Muscle of leg (tissue), 3 donors: ENCODE measurements at regions not wholly inside any gene's neighbourhood (a gene's known extent, or its start where the extent isn't known, plus 50 kb on each side); places are given as distances from the start of the nearest gene placed in this dataset.

ENCODE experiments used
- DNase-seq: peaks from one replicate; pipeline ENCODE4 v3.0.0; 2013
- H3K27ac ChIP-seq: one replicate; pipeline ENCODE4 v1.5.1; 2013; ENCODE audit warnings: mild to moderate bottlenecking, low read length, control low read depth
- H3K27me3 ChIP-seq: one replicate; pipeline ENCODE4 v1.6.1; 2013; ENCODE audit warnings: low read length; ENCODE audit not compliant: control insufficient read depth, insufficient read depth
- H3K36me3 ChIP-seq: one replicate; pipeline ENCODE4 v1.6.1; 2013; ENCODE audit warnings: low read length; ENCODE audit not compliant: control insufficient read depth, insufficient read depth
- H3K4me1 ChIP-seq: one replicate; pipeline ENCODE4 v1.6.1; 2013; ENCODE audit warnings: low read length; ENCODE audit not compliant: control insufficient read depth, insufficient read depth
- H3K4me3 ChIP-seq: one replicate; pipeline ENCODE4 v1.5.1; 2013; ENCODE audit warnings: low read length, control low read depth
- H3K9me3 ChIP-seq: replicated peaks from 2 replicates; pipeline ENCODE4 v1.6.1; 2013; ENCODE audit warnings: low read depth, low read length; ENCODE audit not compliant: control insufficient read depth
- WGBS: methylation state at CpG from one replicate; pipeline ENCODE4 v1.1.5; 2013; ENCODE audit warnings: missing lambda C conversion rate; ENCODE audit not compliant: insufficient coverage; 5-methylcytosine and 5-hydroxymethylcytosine counted together

- peak; percentile 91 for DNase-seq
- H3K27ac ChIP-seq, result peak overlapping the region; percentile 2
- WGBS, result 36% methylated on average over 4 of the region's 5 CpGs
- H3K27me3 ChIP-seq, result no peaks in the 10 kb centered on the region
- peaks cover 3% of the 10 kb centered on the region for H3K4me1 ChIP-seq
- H3K36me3 ChIP-seq, result no peaks in the 10 kb centered on the region
- no peaks in the 10 kb centered on the region for H3K9me3 ChIP-seq
- H3K4me3 ChIP-seq, result no peak overlapping the region
Observed at GRCh38 chr12:58575256-58575655, 345.0 kb downstream of the LRIG3 start.

- no peak overlapping the region for H3K4me3 ChIP-seq
- DNase-seq, result peak; percentile 58
- H3K9me3 ChIP-seq, result no peaks in the 10 kb centered on the region
- H3K27me3 ChIP-seq, result no peaks in the 10 kb centered on the region
- no peaks in the 10 kb centered on the region for H3K36me3 ChIP-seq
- no peak overlapping the region for H3K27ac ChIP-seq
- peaks cover 3% of the 10 kb centered on the region for H3K4me1 ChIP-seq
- no CpG with 5 or more reads among the region's 5 CpGs for WGBS
Observed at GRCh38 chr12:58576081-58576480, 344.2 kb downstream of the LRIG3 start.

- Histone ChIP-seq H3K27ac (no peak overlapping the region), H3K27me3 (no peaks in the 10 kb centered on the region), H3K9me3 (no peaks in the 10 kb centered on the region), H3K36me3 (no peaks in the 10 kb centered on the region), H3K4me3 (no peak overlapping the region), H3K4me1 (peaks cover 3% of the 10 kb centered on the region)
- peak; percentile 83 for DNase-seq
- WGBS, result 22% methylated on average over 1 of the region's 5 CpGs
Observed at GRCh38 chr12:58576916-58577315, 343.4 kb downstream of the LRIG3 start.

GRCh38 chr12:58580095-58580494, 340.2 kb downstream of the LRIG3 start:
- WGBS, result no CpG with 5 or more reads among the region's 3 CpGs
- no peaks in the 10 kb centered on the region for H3K9me3 ChIP-seq
- no peak for DNase-seq
- no peaks in the 10 kb centered on the region for H3K27me3 ChIP-seq
- no peak overlapping the region for H3K4me3 ChIP-seq
- H3K27ac ChIP-seq, result no peak overlapping the region
- peaks cover 6% of the 10 kb centered on the region for H3K4me1 ChIP-seq
- H3K36me3 ChIP-seq, result no peaks in the 10 kb centered on the region

GRCh38 chr12:58583529-58583928, 336.8 kb downstream of the LRIG3 start:
- no peaks in the 10 kb centered on the region for H3K9me3 ChIP-seq
- H3K4me3 ChIP-seq, result no peak overlapping the region
- H3K36me3 ChIP-seq, result no peaks in the 10 kb centered on the region
- H3K27me3 ChIP-seq, result no peaks in the 10 kb centered on the region
- peak; percentile 22 for DNase-seq
- peaks cover 4% of the 10 kb centered on the region for H3K4me1 ChIP-seq
- no peak overlapping the region for H3K27ac ChIP-seq
- WGBS, result 59% methylated on average over 2 of the region's 2 CpGs

GRCh38 chr12:58583940-58584339, 336.4 kb downstream of the LRIG3 start:
- no CpG with 5 or more reads among the region's 1 CpG for WGBS
- no peak overlapping the region for H3K27ac ChIP-seq

GRCh38 chr12:58584880-58585279, 335.4 kb downstream of the LRIG3 start:
- Histone ChIP-seq H3K4me1 (peaks cover 4% of the 10 kb centered on the region), H3K9me3 (no peaks in the 10 kb centered on the region), H3K36me3 (no peaks in the 10 kb centered on the region), H3K4me3 (no peak overlapping the region), H3K27ac (no peak overlapping the region), H3K27me3 (no peaks in the 10 kb centered on the region)
- peak; percentile 71 for DNase-seq
- WGBS, result 0% methylated on average over 1 of the region's 2 CpGs

More at GRCh38 chr12:58583940-58584339, 336.4 kb downstream of the LRIG3 start:
- Histone ChIP-seq H3K27me3 (no peaks in the 10 kb centered on the region), H3K36me3 (no peaks in the 10 kb centered on the region), H3K4me3 (no peak overlapping the region), H3K9me3 (no peaks in the 10 kb centered on the region), H3K4me1 (peaks cover 4% of the 10 kb centered on the region)
- peak; percentile 26 for DNase-seq

- DNase-seq, result no peak
- H3K4me3 ChIP-seq, result no peak overlapping the region
- H3K9me3 ChIP-seq, result no peaks in the 10 kb centered on the region
- peaks cover 4% of the 10 kb centered on the region for H3K4me1 ChIP-seq
- H3K27me3 ChIP-seq, result no peaks in the 10 kb centered on the region
- H3K36me3 ChIP-seq, result no peaks in the 10 kb centered on the region
- H3K27ac ChIP-seq, result no peak overlapping the region
- WGBS, result no CpG with 5 or more reads among the region's 3 CpGs
Observed at GRCh38 chr12:58586762-58587161, 333.5 kb downstream of the LRIG3 start.

- Histone ChIP-seq H3K36me3 (no peaks in the 10 kb centered on the region), H3K27ac (no peak overlapping the region), H3K4me1 (peaks cover 2% of the 10 kb centered on the region), H3K9me3 (no peaks in the 10 kb centered on the region), H3K27me3 (no peaks in the 10 kb centered on the region), H3K4me3 (no peak overlapping the region)
- 100% methylated on average over 1 of the region's 3 CpGs for WGBS
- no peak for DNase-seq
Observed at GRCh38 chr12:58588770-58589169, 331.5 kb downstream of the LRIG3 start.

- Histone ChIP-seq H3K9me3 (no peaks in the 10 kb centered on the region), H3K27me3 (no peaks in the 10 kb centered on the region), H3K36me3 (no peaks in the 10 kb centered on the region), H3K27ac (no peak overlapping the region), H3K4me3 (no peak overlapping the region), H3K4me1 (no peaks in the 10 kb centered on the region)
- peak; percentile 37 for DNase-seq
- 35% methylated on average over 2 of the region's 4 CpGs for WGBS
Observed at GRCh38 chr12:58592475-58593207, 327.7 kb downstream of the LRIG3 start.
